GM23338 (cell line): ENCODE measurements at regions not wholly inside any gene's neighbourhood (a gene's known extent, or its start where the extent isn't known, plus 50 kb on each side); places are given as distances from the start of the nearest gene placed in this dataset.
A peak's percentile ranks its signal among the peaks of the same experiment; 100 is the strongest.

Experiments used
- ATAC-seq: fragments of 200-7000 bp; cut with Tn5 transposase; 3 replicates; pipeline ENCODE4 v1.9.1; 2020
- DNase-seq: peaks from one replicate; pipeline ENCODE4 v3.0.0-alpha.2; 2015; ENCODE audit warnings: low spot score
- H2AFZ ChIP-seq: fragments of 200-600 bp; sonication (generic); 2 replicates; pipeline ENCODE4 v1.8.0; 2016; ENCODE audit warnings: antibody characterized with exemption, mild to moderate bottlenecking, moderate library complexity
- H3F3A ChIP-seq: fragments of 200-600 bp; sonication (generic); replicated peaks from 2 replicates; pipeline ENCODE4 v1.8.0; 2017; ENCODE audit warnings: antibody characterized with exemption, mixed run types, low read depth
- H3K27ac ChIP-seq: fragments of 200-600 bp; sonication (generic); 2 replicates; pipeline ENCODE4 v1.6.1; 2016; ENCODE audit warnings: low read depth
- H3K27me3 ChIP-seq: fragments of 200-600 bp; sonication (generic); 2 replicates; pipeline ENCODE4 v1.8.0; 2016; ENCODE audit warnings: mild to moderate bottlenecking, mixed run types, moderate library complexity; ENCODE audit not compliant: insufficient read depth
- H3K36me3 ChIP-seq: fragments of 200-600 bp; sonication (generic); 2 replicates; pipeline ENCODE4 v1.8.0; 2016; ENCODE audit warnings: mild to moderate bottlenecking; ENCODE audit not compliant: insufficient read depth
- H3K4me1 ChIP-seq: fragments of 200-600 bp; sonication (generic); 2 replicates; pipeline ENCODE4 v1.8.0; 2016; ENCODE audit warnings: mild to moderate bottlenecking, moderate library complexity; ENCODE audit not compliant: insufficient read depth
- H3K4me2 ChIP-seq: fragments of 200-600 bp; sonication (generic); 2 replicates; pipeline ENCODE4 v1.7.1; 2017; ENCODE audit warnings: mixed run types
- H3K4me3 ChIP-seq: fragments of 200-600 bp; sonication (generic); 2 replicates; pipeline ENCODE4 v1.6.1; 2016; ENCODE audit warnings: mixed run types
- H3K79me2 ChIP-seq: fragments of 200-600 bp; sonication (generic); replicated peaks from 2 replicates; pipeline ENCODE4 v1.8.0; 2017; ENCODE audit warnings: mild to moderate bottlenecking; ENCODE audit not compliant: insufficient read depth
- H3K9me2 ChIP-seq: fragments of 200-600 bp; sonication (generic); 2 replicates; pipeline ENCODE4 v1.8.0; 2017; ENCODE audit not compliant: insufficient read depth
- H4K20me1 ChIP-seq: fragments of 200-600 bp; sonication (generic); replicated peaks from 2 replicates; pipeline ENCODE4 v1.8.0; 2017; ENCODE audit warnings: mild to moderate bottlenecking; ENCODE audit not compliant: insufficient read depth
- H3K27ac Mint-ChIP-seq: 2 replicates; pipeline ENCODE4 v1.8.0; 2020; ENCODE audit warnings: inconsistent platforms, mild to moderate bottlenecking, moderate library complexity, mixed read lengths
- H3K27me3 Mint-ChIP-seq: 3 replicates; pipeline ENCODE4 v1.8.0; 2022; ENCODE audit warnings: low read depth, mild to moderate bottlenecking, moderate library complexity, mixed read lengths, inconsistent platforms; ENCODE audit not compliant: insufficient read depth, poor library complexity
- H3K36me3 Mint-ChIP-seq: 3 replicates; pipeline ENCODE4 v1.8.0; 2021; ENCODE audit warnings: low read depth, mild to moderate bottlenecking, inconsistent platforms, moderate library complexity, mixed read lengths
- H3K4me1 Mint-ChIP-seq: 3 replicates; pipeline ENCODE4 v1.8.0; 2020; ENCODE audit warnings: mild to moderate bottlenecking, inconsistent platforms, mixed read lengths
- H3K4me3 Mint-ChIP-seq: 3 replicates; pipeline ENCODE4 v1.8.0; 2021; ENCODE audit warnings: moderate library complexity, mild to moderate bottlenecking, inconsistent platforms, mixed read lengths
- H3K9me3 Mint-ChIP-seq: 3 replicates; pipeline ENCODE4 v1.8.0; 2020; ENCODE audit warnings: moderate library complexity, mild to moderate bottlenecking, inconsistent platforms, mixed read lengths
- CREB1 ChIP-seq: fragments of 250-450 bp; sonication (Bioruptor Pico); IDR thresholded peaks from 2 replicates; pipeline ENCODE4 v1.5.0; 2020; ENCODE audit warnings: low read depth, mild to moderate bottlenecking, moderate library complexity
- ETS1 ChIP-seq: IDR thresholded peaks from 2 replicates; pipeline ENCODE4 v1.6.1; 2016; ENCODE audit warnings: antibody characterized with exemption
- EZH2phosphoT487 ChIP-seq: fragments of 200-600 bp; sonication (generic); IDR thresholded peaks from one replicate; pipeline ENCODE4 v1.8.1; 2018; ENCODE audit warnings: antibody characterized with exemption; ENCODE audit not compliant: unreplicated experiment
- JUNB ChIP-seq: IDR thresholded peaks from one replicate; pipeline ENCODE4 v1.6.1; 2016; ENCODE audit warnings: antibody characterized with exemption; ENCODE audit not compliant: unreplicated experiment
- NANOG ChIP-seq: IDR thresholded peaks from 2 replicates; pipeline ENCODE4 v1.6.1; 2016; ENCODE audit warnings: antibody characterized with exemption, borderline replicate concordance
- STAT1 ChIP-seq: IDR thresholded peaks from one replicate; pipeline ENCODE4 v1.6.1; 2016; ENCODE audit warnings: antibody characterized with exemption; ENCODE audit not compliant: unreplicated experiment
- ZNF114 ChIP-seq: fragments of 250-450 bp; sonication (Bioruptor Pico); IDR thresholded peaks from 2 replicates; pipeline ENCODE4 v1.5.0; 2020; ENCODE audit warnings: mild to moderate bottlenecking, moderate library complexity
- ZNF462 ChIP-seq: fragments of 250-450 bp; sonication (Bioruptor Pico); IDR thresholded peaks from 2 replicates; pipeline ENCODE4 v1.5.0; 2020; ENCODE audit warnings: mild to moderate bottlenecking, moderate library complexity

- TF ChIP-seq ZNF462 (CRISPR knock-in tag) (no peak), ZNF114 (no peak), NANOG (no peak), STAT1 (no peak), ETS1 (no peak), EZH2phosphoT487 (no peak), JUNB (no peak)
These were observed 102.6 kb upstream of the ZFP64 start (continued) for GRCh38 chr20:52294106-52294628.

- peak overlapping the region; percentile 52; the same call in 1 of the 2 replicates for H2AFZ ChIP-seq
- ATAC-seq = no peak
- no peak overlapping the region for H3K27ac Mint-ChIP-seq
These were observed 99.5 kb upstream of the ZFP64 start for GRCh38 chr20:52291109-52291508.

More at GRCh38 chr20:52291109-52291508, 99.5 kb upstream of the ZFP64 start:
- no peaks in the 10 kb centered on the region for H3K27me3 ChIP-seq
- H3K4me2 ChIP-seq = no peak overlapping the region
- H3K4me1 ChIP-seq = no peaks in the 10 kb centered on the region
- H3K4me3 Mint-ChIP-seq = no peak overlapping the region
- no peaks in the 10 kb centered on the region for H3F3A ChIP-seq
- no peaks in the 10 kb centered on the region for H4K20me1 ChIP-seq
- no peaks in the 10 kb centered on the region for H3K9me3 Mint-ChIP-seq
- no peak overlapping the region for H3K27ac ChIP-seq
- peaks cover 7% of the 10 kb centered on the region for H3K4me1 Mint-ChIP-seq
- no peak overlapping the region for H3K4me3 ChIP-seq
- no peaks in the 10 kb centered on the region for H3K36me3 ChIP-seq
- peak; percentile 14 for DNase-seq
- H3K79me2 ChIP-seq = no peaks in the 10 kb centered on the region
- H3K27me3 Mint-ChIP-seq = no peaks in the 10 kb centered on the region
- H3K9me2 ChIP-seq = peaks cover 5% of the 10 kb centered on the region; the same call in 1 of the 2 replicates
- TF ChIP-seq EZH2phosphoT487 (no peak), JUNB (no peak), CREB1 (CRISPR knock-in tag) (no peak), ZNF462 (CRISPR knock-in tag) (no peak), STAT1 (no peak)
- no peaks in the 10 kb centered on the region for H3K36me3 Mint-ChIP-seq
